ENCODE measurements at regions not wholly inside any gene's neighbourhood (a gene's known extent, or its start where the extent isn't known, plus 50 kb on each side); places are given as distances from the start of the nearest gene placed in this dataset.

- no peaks in the 10 kb centered on the region for H3K27me3 ChIP-seq
- TF ChIP-seq EP300 (IDR thresholded peaks at IDR 0.05) = no peak
- no peak for TF ChIP-seq POLR2A (IDR thresholded peaks at IDR 0.05)
- TF ChIP-seq POLR2AphosphoS5 (IDR thresholded peaks at IDR 0.05) = no peak
- TF ChIP-seq CTCF (IDR thresholded peaks at IDR 0.05) = no peak
- ATAC-seq = no peak
- peak overlapping the region in 1 of 4 donors; percentile 2 for H3K27ac ChIP-seq
- H3K4me1 ChIP-seq = peaks cover 2 to 31% (median 5%) of the 10 kb centered on the region in 3 donors
- no peaks in the 10 kb centered on the region for H3K9me3 ChIP-seq
- H3K36me3 ChIP-seq = no peaks in the 10 kb centered on the region
- WGBS, 2 donors (ENCODE audit: low coverage in 1 of 2) = 43% methylated on average over 1 of the region's 4 CpGs; no CpG with 5 or more reads in 1 of the 2 donors
- no peak overlapping the region for H3K4me3 ChIP-seq
Observed at GRCh38 chr17:65470783-65471182, 90.7 kb downstream of the AXIN2 start.

- Histone ChIP-seq H3K4me3 (no peak overlapping the region), H3K36me3 (no peaks in the 10 kb centered on the region), H3K27ac (no peak overlapping the region), H3K9me3 (no peaks in the 10 kb centered on the region), H3K4me1 (peaks cover 2 to 37% (median 2%) of the 10 kb centered on the region in 3 donors), H3K27me3 (no peaks in the 10 kb centered on the region)
- TF ChIP-seq CTCF (IDR thresholded peaks at IDR 0.05) = no peak
- TF ChIP-seq POLR2AphosphoS5 (IDR thresholded peaks at IDR 0.05) = no peak
- no peak for TF ChIP-seq EP300 (IDR thresholded peaks at IDR 0.05)
- WGBS, 2 donors (ENCODE audit: low coverage in 1 of 2) = 93 to 100% methylated on average over 2 to 5 of the region's 5 CpGs
- no peak for ATAC-seq
Observed at GRCh38 chr17:65468321-65468720, 93.1 kb downstream of the AXIN2 start.

- Histone ChIP-seq H3K4me1 (peaks cover 0 to 33% (median 0%) of the 10 kb centered on the region in 3 donors), H3K27me3 (no peaks in the 10 kb centered on the region), H3K27ac (no peak overlapping the region), H3K36me3 (no peaks in the 10 kb centered on the region), H3K9me3 (no peaks in the 10 kb centered on the region), H3K4me3 (no peak overlapping the region)
- 88 to 89% methylated on average over 1 to 5 of the region's 5 CpGs for WGBS, 2 donors (ENCODE audit: low coverage in 1 of 2)
- no peak for ATAC-seq
- TF ChIP-seq POLR2AphosphoS5 (IDR thresholded peaks at IDR 0.05) (no peak), CTCF (IDR thresholded peaks at IDR 0.05) (no peak), EP300 (IDR thresholded peaks at IDR 0.05) (no peak), POLR2A (IDR thresholded peaks at IDR 0.05) (no peak)
Observed at GRCh38 chr17:65467156-65467555, 94.3 kb downstream of the AXIN2 start.

- Histone ChIP-seq H3K9me3 (no peaks in the 10 kb centered on the region), H3K36me3 (no peaks in the 10 kb centered on the region), H3K27me3 (no peaks in the 10 kb centered on the region), H3K4me1 (peaks cover 0 to 27% (median 0%) of the 10 kb centered on the region in 3 donors), H3K27ac (no peak overlapping the region), H3K4me3 (no peak overlapping the region)
- WGBS, 2 donors (ENCODE audit: low coverage in 1 of 2) = 95 to 100% methylated on average over 5 to 6 of the region's 6 CpGs
- TF ChIP-seq POLR2A (IDR thresholded peaks at IDR 0.05) (no peak), CTCF (IDR thresholded peaks at IDR 0.05) (no peak), EP300 (IDR thresholded peaks at IDR 0.05) (no peak), POLR2AphosphoS5 (IDR thresholded peaks at IDR 0.05) (no peak)
- no peak for ATAC-seq
Observed at GRCh38 chr17:65466547-65466946, 94.9 kb downstream of the AXIN2 start.

GRCh38 chr17:65463242-65463641 is 98.2 kb downstream of the AXIN2 start:
- peak; percentile 95 for ATAC-seq
- TF ChIP-seq CTCF (IDR thresholded peaks at IDR 0.05) = no peak
- no peak for TF ChIP-seq POLR2A (IDR thresholded peaks at IDR 0.05)
- peak; percentile 69 for TF ChIP-seq EP300 (IDR thresholded peaks at IDR 0.05)
- peak; percentile 98 for TF ChIP-seq POLR2AphosphoS5 (IDR thresholded peaks at IDR 0.05)
- no peaks in the 10 kb centered on the region for H3K9me3 ChIP-seq
- H3K27ac ChIP-seq = peak overlapping the region; percentile 48 to 85 (median 80)
- H3K4me1 ChIP-seq = peaks cover 0 to 31% (median 0%) of the 10 kb centered on the region in 3 donors
- 15 to 30% methylated on average over 2 to 5 of the region's 9 CpGs for WGBS, 2 donors (ENCODE audit: low coverage in 1 of 2)
- no peak overlapping the region for H3K4me3 ChIP-seq
- H3K27me3 ChIP-seq = no peaks in the 10 kb centered on the region
- no peaks in the 10 kb centered on the region for H3K36me3 ChIP-seq
